NCI-H446 (cell line): ENCODE measurements at regions not wholly inside any gene's neighbourhood (a gene's known extent, or its start where the extent isn't known, plus 50 kb on each side); places are given as distances from the start of the nearest gene placed in this dataset.
A peak's percentile ranks its signal among the peaks of the same experiment; 100 is the strongest.
"Not testable (repeated sequence)": the region's sequence is repeated elsewhere in the genome, so short reads cannot be mapped to it uniquely, and the experiment has no call there.

ENCODE experiments used
- DNase-seq, 2 experiments: peaks; one replicate each; lab custom pipeline; 2025; lab: John Stamatoyannopoulos, UW

GRCh38 chr12:125311050-125311449 is 245.8 kb downstream of the AACS start:
- DNase-seq = no peak

- DNase-seq = no peak
Measured at GRCh38 chr12:125312471-125312870, 247.2 kb downstream of the AACS start.

DNA sequence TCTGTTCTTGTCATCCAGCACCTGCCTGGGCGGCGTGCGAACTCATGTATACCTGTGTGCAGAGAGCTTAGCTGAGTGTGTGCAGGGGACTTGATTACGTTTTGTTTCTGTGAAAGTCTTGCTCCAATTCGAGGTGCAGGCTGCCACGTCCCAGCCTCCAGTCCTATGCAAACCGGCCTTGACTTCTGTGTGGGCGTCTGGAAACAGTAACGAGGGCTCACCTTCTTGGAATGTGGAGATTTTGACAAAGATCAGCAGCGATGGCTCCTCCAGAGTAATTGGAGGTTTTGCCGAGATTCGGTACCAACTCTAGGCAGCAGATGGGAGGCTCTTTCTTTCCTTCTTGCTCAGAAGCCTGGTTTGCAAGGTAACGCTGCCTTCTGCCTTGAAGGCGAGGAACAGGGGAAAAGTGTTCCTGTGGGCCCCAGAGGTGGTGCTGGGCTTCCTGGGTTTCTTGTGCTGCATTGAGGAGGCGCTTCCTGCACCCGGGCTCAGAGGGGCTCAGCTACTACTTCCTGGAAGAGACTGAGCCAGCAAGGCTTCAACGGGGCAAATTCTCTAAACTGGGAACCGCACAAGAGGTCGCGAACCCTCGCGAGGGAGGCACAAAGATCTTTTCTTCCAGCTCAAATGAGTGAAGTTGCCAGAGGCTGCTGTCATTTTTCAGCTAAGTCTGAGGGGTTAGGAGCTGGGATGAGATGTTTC is 249.0 kb downstream of the AACS start:
- DNase-seq = no peak

GRCh38 chr12:125315771-125316170 is 250.5 kb downstream of the AACS start:
- no peak for DNase-seq

- DNase-seq = no peak
Measured at GRCh38 chr12:125320177-125320576, 254.9 kb downstream of the AACS start.

- DNase-seq = no peak
Measured at GRCh38 chr12:125324861-125325490, 259.7 kb downstream of the AACS start.

DNA sequence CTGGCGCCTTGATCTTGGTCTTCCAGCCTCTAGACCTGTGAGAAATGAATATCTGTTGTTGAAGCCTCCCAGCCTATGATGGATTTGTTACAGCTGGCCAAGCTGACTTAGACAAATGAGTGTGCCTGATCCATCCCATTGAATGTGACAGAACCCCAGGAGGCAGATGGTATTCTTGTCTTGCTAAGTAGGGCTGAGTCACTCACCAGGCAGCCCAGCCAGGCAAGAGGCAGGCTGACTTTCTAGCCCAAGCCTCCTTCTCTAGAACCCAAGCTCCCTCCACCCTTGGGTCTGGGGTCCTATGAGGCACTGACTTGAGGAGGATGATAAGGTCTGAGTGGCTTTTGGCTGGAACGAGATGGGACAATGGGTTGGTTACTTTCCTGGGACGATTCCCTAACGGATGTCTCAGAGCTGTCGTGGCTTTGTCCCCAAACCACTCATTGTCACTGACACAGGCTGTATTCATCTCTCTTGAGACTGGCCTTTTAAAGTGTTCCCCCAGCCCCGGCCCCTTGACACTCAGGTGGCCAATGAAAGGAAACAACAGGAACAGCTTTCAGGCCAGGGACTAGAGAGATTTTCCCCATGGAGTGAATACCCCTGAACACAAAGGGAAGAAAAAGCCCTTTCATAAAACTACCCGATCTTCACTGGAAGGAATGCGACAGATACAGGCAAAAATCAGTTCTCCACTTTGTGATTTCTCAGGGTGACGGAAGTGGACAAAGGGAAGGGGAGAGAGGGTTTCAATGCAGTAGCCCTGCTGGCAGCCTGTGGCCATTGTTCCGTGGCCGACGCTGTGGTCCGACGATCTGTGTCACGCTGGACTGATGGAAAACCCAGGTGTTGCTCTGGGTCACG is 264.2 kb downstream of the AACS start:
- peak in 1 of 2 experiments; percentile 41 for DNase-seq

DNA sequence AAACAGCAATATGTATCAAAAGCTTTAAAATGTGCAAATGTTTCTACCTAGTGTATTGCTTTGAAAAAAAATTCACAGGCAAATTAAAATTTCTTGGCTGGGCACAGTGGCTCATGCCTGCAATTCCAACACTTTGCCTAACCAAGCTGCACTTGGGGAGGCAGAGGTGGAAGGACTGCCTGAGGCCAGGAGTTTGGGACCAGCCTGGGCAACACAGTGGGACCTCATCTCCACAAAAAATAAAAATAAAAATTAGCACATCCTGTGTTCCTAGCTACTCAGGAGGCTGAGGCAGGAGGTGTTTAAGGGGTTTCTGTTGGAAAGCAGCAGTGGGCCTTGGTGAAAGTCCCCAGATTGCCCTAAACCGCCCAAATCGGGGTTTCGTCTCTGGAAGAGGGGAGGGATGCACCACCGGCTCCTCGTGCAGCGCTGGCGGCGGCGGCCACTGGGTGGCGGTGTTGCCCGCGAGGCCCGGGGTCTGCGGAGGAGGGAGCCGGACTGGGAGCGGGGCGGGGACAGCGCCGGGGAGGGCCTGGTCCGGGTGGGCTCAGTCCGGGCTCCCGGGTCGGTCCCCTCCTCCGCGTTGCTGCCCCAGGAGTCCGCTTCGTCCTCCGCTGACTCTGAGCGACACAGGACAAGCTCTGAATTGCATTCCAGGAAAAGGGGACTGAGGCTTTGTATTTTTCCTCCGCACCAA is 265.6 kb downstream of the AACS start:
- peak; percentile 4 to 47 for DNase-seq

DNA sequence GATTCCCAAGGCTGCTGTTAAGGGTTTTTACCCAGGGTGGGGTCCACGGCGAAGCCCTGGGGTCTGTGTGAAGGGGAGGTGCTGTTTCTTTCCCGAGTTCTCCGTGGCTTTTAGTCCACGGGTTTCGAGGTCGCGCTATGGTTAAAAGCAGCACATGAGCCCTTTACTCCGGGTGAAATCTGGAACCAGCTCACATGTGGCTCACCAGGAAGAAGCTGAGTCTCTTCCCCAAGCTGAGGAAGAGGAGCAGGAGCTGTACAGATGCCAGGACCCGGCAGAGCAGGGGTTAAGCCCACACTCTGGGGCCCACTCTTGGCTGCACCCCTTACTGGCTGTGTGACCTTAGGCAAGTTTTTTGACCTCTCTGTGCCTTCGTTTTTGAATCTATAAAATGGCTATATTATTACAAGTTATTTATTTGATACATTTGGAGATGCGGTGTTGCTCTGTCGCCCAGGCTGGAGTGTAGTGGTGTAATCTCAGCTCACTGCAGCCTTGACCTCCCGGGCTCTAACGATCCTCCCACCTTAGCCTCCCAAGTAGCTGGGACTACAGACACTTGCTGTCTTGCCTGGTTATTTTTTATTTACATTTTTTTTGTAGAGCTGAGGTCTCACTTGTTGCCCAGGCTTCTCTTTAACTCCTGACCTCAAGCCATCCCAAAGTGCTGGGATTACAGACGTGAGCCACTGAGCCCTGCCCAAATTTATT is 266.3 kb downstream of the AACS start:
- DNase-seq = no peak

- DNase-seq = no peak
Measured at GRCh38 chr12:125332900-125333299, 267.7 kb downstream of the AACS start.

DNA sequence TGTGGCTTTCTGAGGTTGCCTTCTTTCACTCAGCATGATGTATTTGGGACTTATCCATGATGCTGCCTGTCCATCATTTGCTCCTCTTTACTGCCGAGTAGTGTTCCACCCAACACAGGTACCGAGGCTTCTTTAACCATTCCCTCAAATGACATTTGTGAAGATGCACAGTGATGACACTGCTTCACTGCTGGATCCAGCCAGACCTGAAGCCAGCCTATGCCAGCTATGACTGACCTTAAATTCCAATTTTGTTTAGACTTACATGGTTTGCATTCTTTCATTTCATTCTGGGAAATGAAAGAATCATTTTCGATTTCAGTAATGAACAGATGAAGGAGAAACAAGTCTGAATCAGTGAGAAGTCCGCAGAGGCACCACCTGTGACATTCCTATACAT is 271.0 kb downstream of the AACS start:
- no peak for DNase-seq

DNA sequence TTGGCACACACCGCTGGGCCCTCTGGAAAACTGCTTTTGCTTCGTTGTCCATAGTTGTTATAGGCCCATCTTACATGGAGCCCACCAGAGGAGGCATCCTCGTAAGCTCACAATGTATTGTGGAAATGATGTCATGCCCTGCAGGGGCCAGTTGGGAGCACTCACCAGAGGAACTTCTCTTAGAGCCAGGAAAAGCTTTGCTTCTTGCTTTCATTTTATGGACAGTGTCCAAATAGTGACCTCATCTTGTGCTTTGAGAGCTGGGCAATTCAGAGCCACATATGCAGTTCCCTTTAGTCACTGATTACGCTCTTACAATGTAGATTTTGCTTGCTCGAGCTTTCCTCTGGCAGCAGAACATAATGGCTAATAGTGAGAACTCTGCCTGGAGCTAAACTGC is 275.6 kb downstream of the AACS start:
- DNase-seq = peak; percentile 1 to 32

DNA sequence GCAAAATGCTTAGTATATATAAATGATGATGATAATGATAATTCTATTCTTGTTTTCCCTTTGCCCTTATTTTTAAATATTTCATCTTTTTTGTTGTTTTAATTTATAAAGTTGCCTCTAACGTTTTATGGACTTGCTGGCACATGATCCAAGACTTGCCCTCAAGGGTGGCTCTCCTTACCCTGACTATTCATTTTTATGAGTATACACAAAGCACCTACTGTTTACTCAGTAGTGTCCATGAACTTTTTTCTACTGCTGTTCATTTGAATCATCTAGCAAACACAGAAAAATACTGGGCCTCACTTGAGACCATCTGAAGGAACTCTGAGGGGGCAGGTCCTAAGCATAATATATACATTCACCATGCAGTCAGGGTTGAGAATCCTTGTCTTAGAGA is 276.2 kb downstream of the AACS start:
- no peak for DNase-seq

GRCh38 chr12:125343649-125344048 is 278.4 kb downstream of the AACS start:
- no peak for DNase-seq

- no peak for DNase-seq
Measured at GRCh38 chr12:125346362-125346761, 281.1 kb downstream of the AACS start.

DNA sequence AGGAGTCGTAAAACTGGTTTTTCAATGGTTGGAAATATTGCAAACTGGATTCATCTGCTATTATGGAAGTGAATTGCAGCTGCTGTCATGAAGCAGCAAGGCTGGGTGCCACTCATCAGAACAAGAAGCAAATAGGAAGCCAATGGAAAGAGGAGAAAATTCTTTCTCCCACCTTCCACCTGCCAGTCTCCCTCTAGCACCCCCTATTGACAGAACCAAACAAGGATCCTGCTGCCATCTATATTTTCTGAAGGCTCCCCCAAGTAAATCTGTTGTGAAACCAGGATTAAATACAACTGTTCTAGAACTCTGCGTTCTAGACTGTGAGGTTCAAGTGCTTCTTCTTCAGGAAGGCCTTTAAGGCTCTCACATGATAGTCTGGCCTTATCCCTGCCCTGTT is 286.6 kb downstream of the AACS start:
- DNase-seq = no peak

DNA sequence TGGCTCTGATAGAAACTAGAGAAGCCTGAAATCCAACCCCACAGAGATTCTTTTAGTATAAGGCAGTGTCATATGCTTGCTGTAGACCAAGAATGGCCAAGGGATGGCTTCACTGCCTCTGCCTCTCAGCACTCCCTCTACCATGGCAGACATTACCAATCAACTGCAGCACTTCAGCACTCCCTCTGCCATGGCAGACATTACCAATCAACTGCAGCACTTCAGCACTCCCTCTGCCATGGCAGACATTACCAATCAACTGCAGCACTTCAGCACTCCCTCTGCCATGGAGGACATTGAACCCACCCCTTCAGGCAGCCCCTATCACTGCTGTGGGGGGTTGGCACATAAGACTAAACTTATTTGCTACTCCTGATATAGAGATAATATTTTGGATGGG is 287.8 kb downstream of the AACS start:
- DNase-seq = not testable (repeated sequence)

DNA sequence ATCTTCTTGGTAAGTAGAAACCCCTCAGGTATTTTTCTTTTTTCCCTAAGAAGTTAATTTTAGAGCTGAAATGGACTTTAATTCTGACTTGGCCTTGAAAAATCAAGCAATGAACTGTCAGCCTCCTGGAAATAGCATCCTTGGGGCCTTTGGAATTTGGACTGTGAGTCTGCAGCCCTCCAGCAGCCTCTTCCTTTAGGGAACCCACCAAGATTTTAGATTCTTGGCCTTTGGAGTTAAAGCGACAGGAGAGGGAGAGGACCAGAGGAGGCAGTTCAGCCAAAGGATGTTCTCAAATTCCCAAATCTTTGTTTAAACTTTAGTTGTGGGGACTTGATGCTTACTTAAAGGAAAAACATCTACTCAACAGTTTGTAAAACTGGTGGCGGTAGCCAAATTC is 288.6 kb downstream of the AACS start:
- no peak for DNase-seq

- no peak for DNase-seq
Measured at GRCh38 chr12:125355614-125356013, 290.4 kb downstream of the AACS start.

GRCh38 chr12:125356111-125356510 is 290.9 kb downstream of the AACS start:
- DNase-seq = no peak

GRCh38 chr12:125357561-125357960 is 292.3 kb downstream of the AACS start:
- no peak for DNase-seq

DNA sequence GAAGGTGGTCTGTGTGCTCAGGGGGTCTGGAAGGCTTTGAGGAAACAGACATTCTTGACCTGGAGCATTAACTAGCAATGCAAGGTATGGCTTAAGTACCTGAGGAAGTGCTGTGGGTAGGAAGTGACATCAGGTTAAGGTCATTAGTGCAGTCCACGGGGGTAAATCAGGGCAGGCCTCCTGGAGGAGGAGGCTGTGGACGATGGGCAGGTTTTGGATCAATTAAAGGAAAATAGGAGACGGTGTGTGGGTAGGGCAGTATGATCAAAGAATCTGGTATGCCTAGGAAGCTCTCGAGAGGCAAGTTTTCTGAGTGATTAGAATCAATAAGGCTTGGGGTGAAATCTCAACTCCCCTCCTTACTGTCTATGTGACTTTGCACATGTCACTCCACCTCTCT is 295.3 kb downstream of the AACS start:
- no peak for DNase-seq
